IMR-90 (cell line): ENCODE measurements at regions not wholly inside any gene's neighbourhood (a gene's known extent, or its start where the extent isn't known, plus 50 kb on each side); places are given as distances from the start of the nearest gene placed in this dataset.

Experiments used
- ATAC-seq: fragments of 200-7000 bp; cut with Tn5 transposase; 2 replicates; pipeline ENCODE4 v1.9.1; 2020; ENCODE audit warnings: low read depth, mild to moderate bottlenecking, moderate library complexity
- BruUV-seq: library from RNA; stranded (reverse); fragments of 400-500 nt; replicated peaks from 2 replicates; lab custom pipeline; 2021; lab: Mats Ljungman, UMichigan
- CTCF ChIA-PET: fragments of 300-600 bp; formaldehyde crosslinking; extraction: SDS; loops from one replicate; lab custom pipeline; 2021; ENCODE audit warnings: antibody characterized with exemption; lab: Yijun Ruan, JAX
- POLR2A ChIA-PET: fragments of 300-600 bp; sonication (Branson Sonifier 250); formaldehyde crosslinking; loops from one replicate; lab custom pipeline; 2022; ENCODE audit warnings: antibody characterized with exemption; ENCODE audit not compliant: unreplicated experiment; lab: Charles Lee
- DNase-seq: peaks from one replicate; pipeline ENCODE4 v3.0.0; 2013
- H2AFZ ChIP-seq: replicated peaks from 2 replicates; pipeline ENCODE3; 2013; ENCODE audit warnings: low read length, mild to moderate bottlenecking; ENCODE audit not compliant: poor library complexity
- H2AK5ac ChIP-seq: 2 replicates; pipeline ENCODE4 v1.6.1; 2013; ENCODE audit warnings: low read depth, low read length, inconsistent platforms
- H2AK9ac ChIP-seq: replicated peaks from 2 replicates; pipeline ENCODE3; 2013; ENCODE audit warnings: mild to moderate bottlenecking, low read depth, low read length, moderate library complexity; ENCODE audit not compliant: poor library complexity
- H2BK120ac ChIP-seq: 2 replicates; pipeline ENCODE4 v1.6.1; 2013; ENCODE audit warnings: low read depth, low read length, inconsistent platforms
- H2BK15ac ChIP-seq: 3 replicates; pipeline ENCODE4 v1.6.1; 2013; ENCODE audit warnings: low read depth, low read length, inconsistent platforms
- H2BK20ac ChIP-seq: 2 replicates; pipeline ENCODE4 v1.6.1; 2013; ENCODE audit warnings: low read depth, mild to moderate bottlenecking, inconsistent platforms, low read length, moderate library complexity
- H2BK5ac ChIP-seq: 2 replicates; pipeline ENCODE4 v1.6.1; 2013; ENCODE audit warnings: mild to moderate bottlenecking, low read depth, low read length, inconsistent platforms; ENCODE audit not compliant: poor library complexity, severe bottlenecking
- H3K14ac ChIP-seq: replicated peaks from 2 replicates; pipeline ENCODE4 v1.6.1; 2013; ENCODE audit warnings: low read depth, low read length, inconsistent platforms
- H3K18ac ChIP-seq: 2 replicates; pipeline ENCODE4 v1.6.1; 2013; ENCODE audit warnings: low read depth, low read length, control low read depth
- H3K23ac ChIP-seq: 2 replicates; pipeline ENCODE4 v1.6.1; 2013; ENCODE audit warnings: low read depth, low read length, inconsistent platforms
- H3K27ac ChIP-seq: 2 replicates; pipeline ENCODE4 v1.5.1; 2013; ENCODE audit warnings: mild to moderate bottlenecking, control low read depth, low read length; ENCODE audit not compliant: insufficient read depth
- H3K27me3 ChIP-seq: 2 replicates; pipeline ENCODE4 v1.6.1; 2013; ENCODE audit warnings: low read length; ENCODE audit not compliant: control insufficient read depth, insufficient read depth
- H3K36me3 ChIP-seq: 2 replicates; pipeline ENCODE4 v1.6.1; 2013; ENCODE audit warnings: low read length, mixed read lengths; ENCODE audit not compliant: control insufficient read depth, insufficient read depth
- H3K4ac ChIP-seq: 2 replicates; pipeline ENCODE4 v1.6.1; 2013; ENCODE audit warnings: low read depth, low read length, inconsistent platforms
- H3K4me1 ChIP-seq: 2 replicates; pipeline ENCODE4 v1.6.1; 2013; ENCODE audit warnings: low read length, mixed read lengths; ENCODE audit not compliant: control insufficient read depth, insufficient read depth
- H3K4me2 ChIP-seq: 2 replicates; pipeline ENCODE4 v1.6.1; 2013; ENCODE audit warnings: low read depth, mild to moderate bottlenecking, control low read depth, low read length, moderate library complexity
- H3K4me3 ChIP-seq: 2 replicates; pipeline ENCODE4 v1.5.1; 2013; ENCODE audit warnings: low read depth, mild to moderate bottlenecking, control low read depth, low read length, moderate library complexity; ENCODE audit not compliant: insufficient read depth
- H3K56ac ChIP-seq: 2 replicates; pipeline ENCODE4 v1.6.1; 2013; ENCODE audit warnings: low read length, inconsistent platforms; ENCODE audit not compliant: insufficient read depth; ENCODE audit errors: extremely low read depth
- H3K79me1 ChIP-seq, 2 experiments: 2 replicates each; pipeline ENCODE4 v1.6.1; 2013; ENCODE audit warnings: low read length in 2 of 2, inconsistent platforms in 1 of 2, low read depth in 1 of 2
- H3K9ac ChIP-seq: 2 replicates; pipeline ENCODE4 v1.6.1; 2013; ENCODE audit warnings: low read depth, low read length, control low read depth
- H3K9me1 ChIP-seq: 2 replicates; pipeline ENCODE4 v1.6.1; 2013; ENCODE audit warnings: low read length, inconsistent platforms; ENCODE audit not compliant: insufficient read depth
- H3K9me3 ChIP-seq: 2 replicates; pipeline ENCODE4 v1.6.1; 2013; ENCODE audit warnings: low read length; ENCODE audit not compliant: control insufficient read depth, insufficient read depth
- H4K20me1 ChIP-seq: 2 replicates; pipeline ENCODE4 v1.6.1; 2013; ENCODE audit warnings: low read length, inconsistent platforms; ENCODE audit not compliant: insufficient read depth
- H4K5ac ChIP-seq: 2 replicates; pipeline ENCODE4 v1.6.1; 2013; ENCODE audit warnings: mild to moderate bottlenecking, low read depth, low read length, control low read depth
- H4K8ac ChIP-seq, 2 experiments: 2 replicates each; pipeline ENCODE4 v1.6.1; 2013; ENCODE audit warnings: low read depth in 2 of 2, low read length in 2 of 2, control low read depth in 1 of 2, inconsistent platforms in 1 of 2
- H4K91ac ChIP-seq: 2 replicates; pipeline ENCODE4 v1.6.1; 2013; ENCODE audit warnings: low read depth, low read length, inconsistent platforms; ENCODE audit not compliant: insufficient read depth
- BHLHE40 ChIP-seq: fragments of 150-350 bp; IDR thresholded peaks from 2 replicates; pipeline ENCODE4 v1.6.1; 2016; ENCODE audit warnings: mild to moderate bottlenecking, low read depth, low read length
- CEBPB ChIP-seq: IDR thresholded peaks from 2 replicates; pipeline ENCODE4 v1.6.1; 2012; ENCODE audit warnings: low read depth, low read length, improper control_type of control experiment
- CHD1 ChIP-seq: IDR thresholded peaks from 2 replicates; pipeline ENCODE4 v1.6.1; 2012; ENCODE audit warnings: low read depth, low read length, improper control_type of control experiment
- MAFK ChIP-seq: IDR thresholded peaks from 2 replicates; pipeline ENCODE4 v1.6.1; 2012; ENCODE audit warnings: low read depth, low read length, improper control_type of control experiment
- MAZ ChIP-seq: IDR thresholded peaks from 2 replicates; pipeline ENCODE4 v1.6.1; 2012; ENCODE audit warnings: low read depth, mild to moderate bottlenecking, low read length, improper control_type of control experiment, moderate library complexity, borderline replicate concordance
- NFE2L2 ChIP-seq: fragments of 150-350 bp; IDR thresholded peaks from 2 replicates; pipeline ENCODE4 v1.6.1; 2016; ENCODE audit warnings: low read depth, mild to moderate bottlenecking, low read length
- POLR2A ChIP-seq: IDR thresholded peaks from 2 replicates; pipeline ENCODE4 v1.6.1; 2012; ENCODE audit warnings: mild to moderate bottlenecking, low read depth, low read length
- RAD21 ChIP-seq: IDR thresholded peaks from 2 replicates; pipeline ENCODE4 v1.6.1; 2012; ENCODE audit warnings: low read length, improper control_type of control experiment
- RFX5 ChIP-seq: IDR thresholded peaks from 2 replicates; pipeline ENCODE4 v1.8.0; 2012; ENCODE audit warnings: low read depth, mild to moderate bottlenecking, low read length, moderate library complexity
- SMC3 ChIP-seq: fragments of 150-350 bp; IDR thresholded peaks from 2 replicates; pipeline ENCODE4 v1.6.1; 2016; ENCODE audit warnings: low read depth, mild to moderate bottlenecking, antibody characterized with exemption, low read length, moderate library complexity
- WGBS, 2 experiments: methylation state at CpG; one replicate each; pipeline versions ENCODE4 v1.1.5 to v1.1.7; 2013; ENCODE audit warnings: missing lambda C conversion rate in 2 of 2; ENCODE audit not compliant: insufficient read length in 1 of 2; ENCODE audit errors: extremely low coverage in 2 of 2; 5-methylcytosine and 5-hydroxymethylcytosine counted together
- dilution Hi-C: fragments of 300-500 bp; cut with HindIII; formaldehyde crosslinking; loops from one replicate; pipeline ENCODE4 v1.14.3; 2018; ENCODE audit warnings: low sequenced_read_pairs; ENCODE audit not compliant: unreplicated experiment
- in situ Hi-C: fragments of 300-500 bp; cut with MboI; formaldehyde crosslinking; loops from 3 replicates; pipeline ENCODE4 v1.14.3; 2019; ENCODE audit warnings: low sequenced_read_pairs, inconsistent platforms, mixed read lengths
- intact Hi-C: fragments of 100-400 bp; cut with micrococcal nuclease; formaldehyde crosslinking; loops from 2 replicates; pipeline ENCODE4 v1.10.0; 2022

DNA sequence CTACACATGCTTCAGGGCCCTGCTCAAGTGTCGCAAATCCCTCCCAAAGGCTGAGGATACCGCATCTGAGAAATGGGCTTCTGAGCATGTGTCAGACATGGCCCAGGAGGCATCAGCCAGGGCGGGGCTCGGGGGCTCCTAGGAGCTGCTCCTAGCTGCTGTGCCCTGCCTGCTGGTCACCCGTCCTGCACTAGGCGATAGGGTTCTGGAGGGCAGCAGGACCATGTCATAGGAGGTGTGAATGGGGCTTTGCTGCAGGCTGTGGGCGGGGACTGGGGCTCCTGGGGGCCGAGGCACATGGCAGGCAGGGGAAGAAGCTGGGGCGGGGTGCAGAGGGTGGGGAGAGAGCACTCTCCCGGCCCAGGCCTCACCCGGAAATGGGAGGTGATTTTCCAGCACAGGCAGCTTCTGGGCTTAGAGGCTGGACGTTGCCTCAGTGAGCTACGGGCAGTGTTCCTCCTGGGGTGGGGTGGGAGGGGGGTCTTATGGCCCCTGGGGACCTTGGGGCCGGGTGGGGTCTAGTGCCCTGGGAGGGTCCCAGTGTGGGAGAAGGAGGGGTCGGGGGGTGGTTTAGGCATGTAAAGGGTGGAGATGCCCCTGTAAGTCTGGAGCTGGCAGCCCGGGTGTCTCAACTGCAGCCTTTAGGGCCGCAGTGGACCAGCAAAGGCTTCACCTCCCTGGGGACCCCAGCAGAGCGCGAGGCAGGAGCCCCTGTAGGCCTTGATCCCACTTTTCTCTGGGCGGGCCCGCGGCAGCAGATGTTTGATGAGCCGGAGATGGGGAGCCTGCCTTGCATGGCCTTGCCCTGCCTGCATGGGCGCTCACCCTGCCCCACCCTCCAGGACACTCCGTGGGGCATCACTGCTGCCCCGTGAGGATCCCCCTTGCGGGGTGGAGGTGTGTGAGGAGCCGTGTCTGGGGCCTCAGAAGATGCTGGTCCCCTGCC is 98.6 kb upstream of the LRPAP1 start:
- BruUV-seq, result no TSS peak

More for the DNA sequence above, 98.6 kb upstream of the LRPAP1 start:
- Histone ChIP-seq H3K4ac (no peak overlapping the region), H3K79me1 (no peaks in the 10 kb centered on the region), H4K91ac (no peak overlapping the region), H4K5ac (no peak overlapping the region), H3K9me1 (no peaks in the 10 kb centered on the region), H2AK5ac (no peak overlapping the region), H2BK20ac (no peak overlapping the region), H3K36me3 (no peaks in the 10 kb centered on the region), H3K27me3 (peaks cover 4% of the 10 kb centered on the region; the same call in 1 of the 2 replicates), H4K8ac (no peak overlapping the region), H3K56ac (no peak overlapping the region), H3K23ac (no peak overlapping the region), H3K9ac (no peak overlapping the region), H2AK9ac (no peak overlapping the region), H3K4me1 (no peaks in the 10 kb centered on the region), H3K27ac (no peak overlapping the region), H2BK5ac (no peak overlapping the region), H3K4me2 (no peak overlapping the region), H3K18ac (no peak overlapping the region), H3K9me3 (no peaks in the 10 kb centered on the region), H2BK120ac (no peak overlapping the region), H3K4me3 (no peak overlapping the region), H3K14ac (no peak overlapping the region), H2AFZ (no peak overlapping the region), H2BK15ac (no peak overlapping the region), H4K20me1 (no peaks in the 10 kb centered on the region)
- CTCF ChIA-PET, result no interaction called here
- in situ Hi-C loops, result no loop called here
- intact Hi-C loops, result no loop called here
- 40% methylated on average over 1 of the region's 28 CpGs; no CpG with 5 or more reads in 1 of the 2 experiments for WGBS, 2 experiments
- ATAC-seq (no peak; the same call in 1 of the 2 replicates), DNase-seq (no peak)
- POLR2A ChIA-PET, result no interaction called here
- dilution Hi-C loops, result no loop called here
- TF ChIP-seq SMC3, result no peak
- no peak for TF ChIP-seq CHD1
- no peak for TF ChIP-seq MAZ
- no peak for TF ChIP-seq RAD21
- TF ChIP-seq POLR2A, result no peak
- no peak for TF ChIP-seq CEBPB
- no peak for TF ChIP-seq MAFK
- no peak for TF ChIP-seq BHLHE40
- TF ChIP-seq NFE2L2, result no peak
- no peak for TF ChIP-seq RFX5
